Hematopoietic multipotent progenitor cell treated with erythropoietin and hydrocortisone succinate and interleukin-3 and kit ligand, for 17 days (in vitro differentiated cells): ENCODE measurements at regions not wholly inside any gene's neighbourhood (a gene's known extent, or its start where the extent isn't known, plus 50 kb on each side); places are given as distances from the start of the nearest gene placed in this dataset.

Experiments
- DNase-seq: peaks from one replicate; pipeline ENCODE4 v3.0.0-alpha.2; 2015; ENCODE audit warnings: low spot score

DNA sequence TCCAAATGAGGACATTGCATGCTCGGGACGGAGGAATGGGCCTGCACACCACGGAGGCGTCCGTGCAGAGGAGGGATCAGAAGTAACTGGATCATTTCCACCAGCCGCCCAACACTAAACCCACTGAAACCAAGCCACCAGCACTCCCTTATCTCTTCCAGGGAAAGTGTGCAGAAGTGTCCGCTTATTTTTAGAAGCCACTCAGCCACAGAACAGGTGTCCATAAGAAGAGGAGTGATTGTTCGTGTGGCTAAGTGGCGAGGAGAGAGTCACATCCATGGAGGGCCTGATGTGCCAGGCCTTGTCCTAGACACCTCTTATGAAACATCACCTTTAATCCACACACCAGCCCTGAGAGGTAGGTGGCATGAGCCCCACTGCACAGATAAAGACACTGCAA, 407.9 kb upstream of the NPVF start:
- DNase-seq: no peak

DNA sequence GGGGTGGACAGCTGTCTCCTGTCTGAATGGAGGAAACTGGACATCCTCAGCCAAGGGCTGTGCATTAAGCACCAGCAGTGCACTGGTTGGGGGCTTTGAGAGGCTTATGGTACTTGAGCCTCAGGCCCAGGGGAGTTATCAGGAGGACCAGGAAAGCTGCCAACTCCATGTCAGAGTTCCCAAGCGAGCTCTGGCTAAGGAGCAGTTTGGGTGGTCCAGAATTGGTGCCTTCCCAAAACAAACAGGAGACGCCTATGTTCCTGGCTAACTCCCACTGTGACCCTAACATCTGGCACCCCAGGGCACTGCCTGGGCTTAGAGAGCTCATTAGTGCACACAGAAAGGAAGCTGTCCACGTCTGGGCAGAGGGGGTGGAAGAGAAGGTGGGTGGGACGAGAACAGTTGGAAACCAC, 408.6 kb upstream of the NPVF start:
- DNase-seq: no peak

DNA sequence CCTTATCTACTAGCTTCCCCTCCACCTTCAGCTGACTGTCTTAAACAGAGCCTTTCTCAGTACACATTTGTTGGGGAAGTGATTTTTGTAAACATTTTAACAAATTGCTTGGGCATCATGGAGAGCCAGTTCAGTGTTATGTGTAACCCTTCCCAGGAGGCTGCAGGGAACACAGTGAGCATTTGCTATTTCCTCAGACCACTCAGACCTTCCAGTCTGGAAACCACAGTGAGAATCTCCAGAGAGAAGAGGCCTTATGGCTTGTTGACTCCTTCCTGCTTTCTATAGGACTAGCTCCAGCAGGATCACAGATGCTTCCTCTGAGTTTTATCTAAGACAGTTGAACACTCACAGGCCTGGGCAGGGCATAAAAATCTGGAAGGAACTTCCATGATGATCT, 409.8 kb upstream of the NPVF start:
- no peak for DNase-seq

DNA sequence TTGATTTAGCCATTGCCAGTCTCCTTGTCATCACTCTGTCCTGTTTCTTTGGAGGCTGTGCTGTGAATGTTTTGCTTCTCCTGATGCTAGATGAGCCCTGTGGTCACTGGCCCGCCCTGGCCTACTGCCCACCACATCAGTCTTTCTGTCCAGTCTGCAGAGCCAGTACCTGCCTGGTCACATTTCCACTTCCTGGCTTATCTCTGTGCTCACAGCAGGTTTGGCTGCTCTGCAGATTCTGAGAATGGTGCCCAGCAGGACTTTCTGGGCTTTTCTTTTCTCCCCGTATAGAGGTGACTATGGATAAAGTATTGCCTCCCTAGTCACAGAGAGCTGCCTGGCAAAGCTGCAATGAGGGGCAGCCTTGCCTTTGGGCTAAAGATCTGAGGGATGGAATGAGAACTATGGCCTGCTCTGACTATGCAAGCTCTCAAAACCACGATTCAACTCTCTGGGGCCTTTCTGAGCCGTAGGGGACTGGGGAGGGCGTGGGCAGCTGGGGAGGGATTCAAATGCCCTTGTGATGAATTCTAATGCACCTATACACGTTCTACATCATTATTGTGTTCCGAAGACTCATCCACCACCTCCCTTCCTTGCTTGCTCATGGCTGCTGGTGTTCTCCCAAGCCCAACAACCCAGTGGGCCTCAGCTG, 410.4 kb upstream of the NPVF start:
- DNase-seq: no peak

DNA sequence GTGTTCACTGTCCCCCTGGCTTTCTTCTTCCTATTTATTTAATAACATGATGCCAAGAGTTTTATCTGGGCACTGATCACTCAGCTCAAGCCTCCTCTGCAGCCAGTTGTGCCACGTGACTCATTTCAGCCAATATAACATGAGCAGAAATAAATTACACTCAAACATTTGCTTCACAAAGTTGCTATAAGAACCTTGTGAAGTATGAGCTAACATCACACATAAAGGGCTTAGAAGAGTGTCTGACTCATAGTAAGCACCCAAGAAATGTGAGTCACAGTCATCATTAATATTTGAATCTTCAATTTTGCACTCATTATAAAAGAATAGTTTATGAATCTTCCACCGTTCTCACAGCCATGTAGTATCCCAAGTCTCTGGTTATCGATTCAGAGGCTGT, 414.6 kb upstream of the NPVF start:
- DNase-seq: no peak

DNA sequence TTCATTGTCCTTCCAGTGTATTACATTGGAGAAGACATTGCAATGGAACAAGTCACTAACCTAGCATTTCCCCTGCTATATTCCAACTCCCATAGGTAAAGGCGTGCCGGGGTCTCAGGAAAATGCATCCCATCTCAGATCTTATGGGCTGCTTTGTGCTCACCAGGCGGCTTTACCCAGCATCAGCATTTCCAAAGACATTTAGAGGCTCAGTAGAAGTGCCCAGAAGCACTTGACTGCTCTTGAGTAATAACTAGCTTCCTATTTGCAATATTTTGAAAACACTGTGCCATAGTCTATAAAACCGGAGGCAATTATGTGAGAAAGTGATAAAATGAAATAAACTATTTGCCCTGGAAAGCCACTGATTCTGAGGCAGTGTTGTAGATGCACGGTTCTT, 415.0 kb upstream of the NPVF start:
- DNase-seq: no peak

DNA sequence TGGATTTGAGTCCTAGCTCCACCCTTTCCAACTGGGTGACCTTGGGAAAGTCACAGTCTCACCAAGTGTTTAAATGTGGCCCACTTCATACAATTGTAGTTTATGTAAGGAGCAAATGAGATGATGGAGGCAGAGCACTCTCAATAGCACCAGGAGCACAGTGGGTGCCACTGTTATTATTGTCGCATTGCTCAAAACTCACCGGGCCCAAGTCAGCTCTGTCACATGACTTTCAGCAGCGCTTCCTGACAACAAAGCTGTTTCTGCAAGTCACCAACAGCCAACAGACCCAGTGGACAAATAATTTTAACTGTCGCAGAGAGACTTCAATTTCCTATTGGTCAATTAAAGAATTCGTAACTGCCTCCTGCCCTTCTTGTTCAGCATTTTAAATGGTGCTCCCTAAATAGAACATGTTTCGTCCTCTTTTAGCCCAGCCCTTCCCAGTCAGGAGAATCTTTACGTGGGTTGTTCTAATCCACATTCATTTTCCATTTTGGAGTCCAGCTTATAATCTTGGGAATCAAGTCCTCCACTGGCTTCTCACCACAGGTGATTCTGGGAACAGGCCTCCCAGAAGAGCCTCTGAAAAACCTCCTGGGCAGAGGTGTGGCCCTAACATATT, 415.6 kb upstream of the NPVF start:
- no peak for DNase-seq

DNA sequence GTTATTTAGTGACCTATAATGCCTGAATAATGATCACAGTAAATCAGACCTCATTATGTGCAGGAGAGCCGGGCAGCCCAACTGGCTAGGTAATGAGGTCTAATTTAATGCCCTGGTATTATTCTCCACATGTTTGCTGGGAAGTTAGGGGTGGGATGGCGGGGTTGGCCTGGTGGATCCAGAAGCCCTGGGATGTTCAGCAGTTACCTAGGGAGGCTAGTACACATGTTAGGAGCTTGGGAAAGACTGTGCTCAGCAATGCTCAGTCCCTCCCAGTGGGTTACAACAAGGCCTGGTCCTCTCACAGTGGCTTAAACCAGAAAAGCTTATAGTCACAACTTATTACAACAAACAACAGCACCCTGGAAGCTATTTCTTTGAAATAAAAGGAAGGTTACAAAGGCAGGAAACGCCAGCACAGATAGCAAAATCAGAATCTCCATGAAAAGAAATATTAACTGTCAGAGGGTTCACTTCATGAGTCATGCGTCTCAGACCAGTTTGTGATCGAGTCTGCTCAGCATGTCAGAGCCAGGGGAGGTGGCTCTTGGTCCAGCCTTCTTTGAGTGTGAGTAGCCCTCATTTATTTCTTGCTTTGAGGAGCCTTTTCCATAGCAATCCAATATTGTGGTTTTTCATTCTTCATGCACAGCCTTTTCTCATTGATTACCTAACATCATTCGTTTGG, 418.6 kb upstream of the NPVF start:
- DNase-seq: no peak

DNA sequence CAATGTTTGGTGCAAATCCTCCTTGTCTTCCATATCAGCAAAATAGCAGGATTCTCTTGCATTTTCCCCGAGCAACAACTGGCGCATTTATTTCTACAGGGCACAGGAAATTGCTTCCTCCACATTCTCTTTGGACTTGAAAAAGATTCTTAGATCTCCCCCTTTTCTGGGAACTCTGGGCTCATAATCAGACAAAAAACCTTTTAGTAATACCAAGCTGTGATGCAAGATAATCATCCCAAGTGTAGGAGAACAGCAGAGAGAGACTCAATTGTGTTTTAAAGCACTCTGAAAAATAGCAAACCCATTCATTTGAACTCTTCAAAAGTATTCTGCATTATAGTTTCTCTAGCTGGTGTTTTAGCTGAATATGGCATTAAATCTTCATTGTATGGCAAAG, 419.6 kb upstream of the NPVF start:
- DNase-seq: no peak

DNA sequence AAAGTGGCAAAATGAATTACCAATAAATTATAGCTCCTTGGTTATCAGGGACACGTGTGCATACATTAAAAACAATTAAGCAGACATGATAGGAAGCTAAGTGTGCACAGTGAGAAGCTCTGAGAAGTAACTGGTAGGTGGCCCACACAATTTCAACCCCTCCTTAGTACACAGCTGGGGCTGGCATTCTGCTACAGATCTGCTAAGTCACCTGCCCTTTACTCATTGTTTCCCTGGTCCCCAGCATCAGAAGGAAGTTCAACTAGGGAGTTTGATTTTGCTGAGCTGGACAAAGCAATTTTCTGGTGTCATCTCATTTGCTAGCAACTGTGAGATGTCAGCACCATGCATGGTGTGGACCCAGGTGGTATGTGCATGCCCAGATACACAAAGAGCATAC, 424.1 kb upstream of the NPVF start:
- DNase-seq: no peak

DNA sequence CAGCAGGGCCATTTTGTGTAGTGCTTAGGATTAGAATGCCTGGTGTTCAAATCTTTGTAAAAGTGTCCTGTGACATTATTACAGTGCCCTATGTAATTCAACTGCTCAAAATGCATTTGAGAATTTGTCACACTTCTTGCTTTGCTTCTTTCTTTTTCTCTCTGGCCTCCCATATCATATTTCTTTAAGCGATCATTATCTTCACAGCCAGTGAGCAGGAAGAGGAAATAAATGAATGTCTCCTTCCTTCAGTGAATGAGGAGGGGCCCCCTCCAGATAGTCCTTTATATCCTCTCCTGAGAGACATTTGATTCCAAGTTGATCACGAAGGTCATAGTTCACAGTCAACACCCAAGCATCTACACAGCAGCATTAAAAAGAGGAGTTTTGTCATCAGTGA, 425.1 kb upstream of the NPVF start:
- no peak for DNase-seq

DNA sequence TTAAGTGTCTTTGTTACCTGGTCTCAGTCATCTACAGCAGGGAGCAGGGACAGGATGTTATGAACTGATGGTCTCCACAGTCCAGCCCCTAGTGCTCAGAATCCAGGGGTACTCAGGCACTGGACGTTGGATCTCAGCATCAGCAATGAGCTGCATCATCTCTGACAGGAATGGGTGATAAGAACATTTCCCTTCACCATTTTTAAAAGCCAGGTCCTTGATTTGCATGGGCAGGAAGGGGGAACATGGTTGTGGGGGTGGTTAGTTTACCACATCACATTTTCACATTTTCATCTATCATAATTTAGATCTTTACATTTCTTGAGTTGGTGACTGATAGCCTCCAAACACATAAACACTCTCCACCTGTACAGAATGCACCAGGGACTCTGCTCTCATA, 427.8 kb upstream of the NPVF start:
- no peak for DNase-seq

DNA sequence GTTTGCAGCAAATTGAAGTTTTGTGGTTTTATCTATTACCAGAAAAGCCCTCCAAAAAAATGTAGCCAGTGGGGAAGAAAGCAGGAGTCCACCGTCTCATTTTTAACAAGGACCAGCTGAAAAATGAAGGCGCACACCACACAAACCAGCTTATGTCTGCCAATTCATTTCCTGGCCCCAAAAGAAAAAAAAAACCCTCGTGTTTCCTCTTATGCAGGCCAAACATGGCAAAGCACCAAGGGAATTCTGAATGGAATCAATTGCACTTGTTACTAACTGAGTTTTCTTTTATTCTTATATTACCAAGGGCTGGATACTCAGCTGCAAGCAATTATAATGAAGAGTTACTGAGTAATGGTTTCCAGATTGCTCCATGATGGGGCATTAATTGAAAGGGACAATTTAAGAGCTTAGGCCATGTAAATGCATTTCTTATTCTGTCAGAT, 428.3 kb upstream of the NPVF start:
- no peak for DNase-seq

DNA sequence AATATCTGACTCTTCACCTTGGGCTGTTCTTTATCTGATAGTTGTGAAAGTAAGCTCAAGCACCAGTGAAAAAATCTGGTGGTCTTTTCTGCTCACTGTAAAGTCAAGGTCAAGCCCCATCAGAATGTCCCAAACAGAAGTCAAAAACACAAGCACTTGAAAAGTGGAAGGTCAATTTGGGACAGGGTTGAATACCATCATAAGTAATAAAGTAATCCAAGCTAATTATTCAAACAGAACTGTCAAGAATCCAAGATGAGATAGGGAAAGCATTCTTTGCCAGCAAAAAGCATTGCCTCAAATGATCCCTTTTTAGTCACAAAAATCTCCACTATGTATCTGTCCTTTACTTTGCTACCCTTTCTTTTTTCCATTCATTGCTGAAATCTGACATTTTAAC, 430.1 kb upstream of the NPVF start:
- DNase-seq: no peak

DNA sequence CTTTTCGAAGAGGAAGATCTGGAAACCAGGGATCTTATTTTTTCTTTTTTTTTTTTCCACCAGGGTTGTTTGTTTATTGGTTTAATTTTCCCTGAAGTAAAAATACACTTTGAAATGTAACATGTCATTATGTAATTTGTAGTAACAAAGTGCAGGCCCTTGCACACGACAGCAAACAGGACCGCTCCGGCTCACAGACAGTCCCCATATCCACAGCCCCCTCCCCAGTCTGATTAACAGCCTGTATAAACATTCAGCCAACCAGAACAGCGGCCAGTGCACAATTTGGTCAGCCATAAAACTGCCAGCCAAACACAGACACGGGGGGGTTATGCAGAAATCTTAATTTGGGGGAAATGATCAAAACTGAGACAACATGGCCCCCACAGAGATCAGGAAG, 431.6 kb upstream of the NPVF start:
- DNase-seq: no peak

DNA sequence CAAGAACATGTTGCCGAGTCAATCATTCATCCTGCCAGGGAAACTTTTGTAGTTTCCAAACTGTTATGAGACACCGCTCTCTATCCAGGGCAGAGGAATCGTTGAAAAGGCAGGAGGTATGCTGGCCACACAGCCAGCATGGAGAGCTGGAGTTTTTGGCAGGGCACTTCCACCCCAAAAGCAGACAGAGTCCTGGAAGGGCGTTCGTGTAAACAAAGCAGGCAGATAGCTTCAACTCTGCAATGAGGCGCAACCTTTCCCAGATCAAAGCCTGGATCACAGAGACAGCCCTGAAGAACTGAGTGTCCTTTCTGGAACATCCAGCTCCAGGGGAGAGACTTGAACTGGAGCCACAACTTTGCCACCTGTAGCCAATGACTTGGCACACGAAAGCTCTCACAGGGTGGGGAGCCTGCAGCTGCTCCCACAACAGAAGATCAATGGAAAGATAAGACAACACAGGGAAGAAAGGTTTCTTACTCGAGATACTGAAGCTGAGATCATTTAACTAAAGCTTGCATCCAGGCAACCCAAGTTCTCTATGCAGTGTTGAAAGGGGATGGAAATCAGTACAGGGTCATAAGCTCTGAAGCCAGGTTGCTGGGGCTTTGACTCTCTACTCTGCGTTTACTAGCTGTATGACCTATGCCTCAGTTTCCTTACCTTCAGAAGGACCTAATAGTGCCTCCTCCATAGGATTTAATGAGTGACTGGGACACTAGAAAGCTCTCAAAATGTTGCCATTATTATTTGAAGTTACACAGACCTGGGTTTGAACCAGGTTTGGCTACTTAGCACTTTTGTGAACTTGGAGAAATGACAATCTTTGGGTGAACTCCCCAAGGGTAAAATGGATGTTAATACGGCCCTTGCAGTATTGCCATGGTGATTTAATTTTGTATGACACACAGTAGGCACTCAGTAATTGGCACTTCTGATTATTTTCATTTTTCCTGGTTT, 434.8 kb upstream of the NPVF start:
- no peak for DNase-seq

DNA sequence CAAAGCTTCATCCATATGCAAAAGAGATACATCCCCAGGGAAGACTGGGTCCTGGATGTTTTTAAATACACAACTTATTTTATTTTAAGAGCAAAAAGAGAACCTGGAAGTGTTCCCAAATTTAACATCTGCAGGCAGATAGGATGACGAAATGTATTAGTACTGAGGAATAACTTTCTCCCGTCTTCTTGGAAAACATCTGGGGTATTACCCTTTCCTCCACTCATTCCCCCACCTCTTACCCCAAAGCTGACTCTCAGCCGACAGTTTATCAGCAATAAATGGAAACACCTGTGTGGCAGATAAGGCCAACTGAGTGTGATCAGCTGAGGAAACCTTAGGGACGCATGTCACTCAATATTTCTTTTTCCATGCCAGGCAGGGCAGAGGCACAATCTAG, 435.6 kb upstream of the NPVF start:
- no peak for DNase-seq

DNA sequence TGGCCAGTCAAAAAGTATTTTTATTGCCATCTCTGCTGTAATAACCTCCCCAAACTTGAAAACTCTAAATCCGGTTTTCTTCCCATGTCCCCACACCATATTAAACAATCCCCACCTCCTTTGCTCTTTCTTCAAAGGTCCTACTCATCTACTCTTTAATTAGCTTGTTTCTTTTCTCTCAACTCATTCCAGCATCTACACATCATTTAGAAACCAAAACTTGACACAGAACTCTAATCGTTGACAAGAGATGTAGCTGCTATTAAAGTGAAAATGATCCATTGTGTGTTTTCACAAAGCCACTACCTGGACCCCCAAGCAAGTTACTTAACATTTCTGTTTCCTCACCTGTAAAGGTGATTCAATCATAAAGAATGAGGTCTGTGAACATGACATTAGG, 436.3 kb upstream of the NPVF start:
- DNase-seq: no peak

DNA sequence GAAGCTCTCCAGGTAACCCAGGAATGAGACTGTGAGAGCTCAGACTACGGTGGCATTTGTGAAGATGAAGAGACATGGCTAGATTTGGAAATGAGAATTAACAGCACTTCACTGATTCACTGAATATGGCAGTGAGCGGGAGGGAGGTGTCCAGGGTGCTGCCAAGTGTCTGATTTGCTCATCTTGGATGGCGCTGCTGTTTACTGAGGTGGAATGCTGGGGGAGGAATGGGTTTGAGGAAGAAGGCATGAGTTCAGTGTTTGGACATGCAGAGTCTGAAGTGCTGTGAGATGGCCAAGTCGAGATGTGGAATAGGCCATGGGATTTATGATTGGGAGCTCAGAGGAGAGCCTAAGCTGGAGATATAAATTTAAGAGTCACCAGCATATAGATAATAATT, 437.1 kb upstream of the NPVF start:
- no peak for DNase-seq

DNA sequence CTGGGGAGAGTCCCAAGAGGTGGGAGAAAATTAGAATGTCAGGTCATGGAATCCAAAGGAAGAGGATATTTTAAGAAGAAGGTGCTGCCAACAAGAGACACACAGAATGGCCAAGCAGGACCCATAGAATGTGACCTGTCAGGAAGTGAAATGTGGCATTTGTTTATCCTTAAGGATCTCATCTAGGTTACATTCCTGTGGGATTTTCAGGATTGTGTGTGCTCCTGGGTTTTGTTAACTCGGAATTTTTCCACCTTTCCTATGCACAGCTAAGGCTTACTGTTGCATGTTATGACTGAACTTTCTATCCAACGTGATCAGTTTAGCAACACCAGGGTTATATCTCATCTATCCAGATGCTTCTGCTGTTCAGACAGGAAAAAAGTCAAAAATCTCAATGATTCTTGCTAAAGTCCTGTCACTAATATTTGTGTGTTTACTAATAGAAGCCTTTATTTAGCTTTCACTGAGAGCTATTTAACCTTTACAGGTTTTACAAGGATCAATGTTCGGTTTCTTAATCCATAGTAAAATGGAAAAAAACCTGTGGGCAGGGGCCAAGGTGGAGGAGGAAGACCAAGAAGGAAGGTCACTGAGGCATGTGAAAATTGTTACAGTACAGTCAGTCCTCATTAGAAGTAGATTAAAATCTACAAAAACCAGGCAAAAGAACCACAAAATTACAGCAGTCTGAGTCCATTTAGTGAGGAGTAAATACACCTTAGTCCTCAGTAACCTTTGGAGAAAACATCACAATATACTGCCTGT, 437.8 kb upstream of the NPVF start:
- DNase-seq: no peak

DNA sequence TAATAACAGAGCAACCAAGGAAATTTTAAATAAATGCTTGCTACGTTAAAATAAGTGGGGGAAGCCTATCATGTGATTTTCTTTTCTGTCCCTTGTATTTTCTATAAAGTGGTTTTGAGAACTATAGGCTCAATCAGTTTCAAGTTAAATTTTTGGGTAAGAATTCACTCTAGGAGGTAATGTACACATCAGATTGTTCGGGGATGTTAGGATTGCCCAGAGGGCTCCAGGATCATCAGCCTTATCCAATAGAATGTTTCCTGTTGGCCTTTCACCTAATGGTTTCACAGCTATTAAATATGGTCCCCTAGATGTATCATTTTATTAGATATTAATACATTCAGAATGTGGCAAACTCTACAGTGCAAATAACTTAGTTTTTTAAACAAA, 438.4 kb upstream of the NPVF start:
- DNase-seq: no peak

DNA sequence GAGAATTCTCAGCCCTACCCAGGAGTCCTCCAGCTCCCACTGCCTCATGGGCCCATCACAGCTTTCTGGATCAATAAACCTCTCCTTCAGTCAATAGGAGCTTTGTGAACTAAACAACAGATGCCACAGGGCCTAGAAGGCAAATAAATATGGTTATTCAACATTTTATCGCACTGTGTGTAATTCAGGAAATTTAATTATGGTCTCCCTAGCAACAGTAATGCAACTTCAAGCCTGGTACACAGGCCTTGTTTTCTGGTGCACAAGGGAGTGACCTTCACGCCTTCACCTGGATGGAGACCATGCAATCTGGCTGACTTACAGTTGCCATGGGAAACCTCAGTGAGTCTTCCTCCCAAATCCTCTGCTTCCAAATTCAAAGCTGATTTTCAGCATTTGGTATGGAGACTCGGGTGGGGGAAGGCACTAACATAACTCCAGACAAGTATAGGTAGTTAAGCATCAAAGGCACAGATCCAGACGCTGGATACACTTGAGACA, 441.0 kb upstream of the NPVF start:
- no peak for DNase-seq
